ENCODE measurements at regions not wholly inside any gene's neighbourhood (a gene's known extent, or its start where the extent isn't known, plus 50 kb on each side); places are given as distances from the start of the nearest gene placed in this dataset.
"Not testable (repeated sequence)": the region's sequence is repeated elsewhere in the genome, so short reads cannot be mapped to it uniquely, and the experiment has no call there.

DNA sequence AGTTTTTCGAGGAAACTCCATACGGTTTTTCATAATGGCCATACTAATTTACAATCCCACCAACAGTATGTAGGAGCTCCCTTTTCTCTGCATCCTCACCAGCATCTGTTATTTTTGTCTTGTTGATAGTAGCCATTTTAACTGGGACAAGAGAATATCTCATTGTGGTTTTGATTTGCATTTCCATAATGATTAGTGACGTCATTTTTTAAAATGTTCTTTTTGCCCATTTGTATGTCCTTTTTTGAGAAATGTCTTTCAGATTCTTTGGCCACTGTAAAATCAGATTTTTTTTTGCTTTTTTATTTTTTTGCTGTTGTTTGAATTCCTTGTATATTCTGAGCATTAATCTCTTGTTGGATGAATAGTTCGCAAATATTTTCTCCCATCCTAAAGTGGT lies 243.9 kb downstream of the TRIML1 start:
- no peak for DNase-seq

DNA sequence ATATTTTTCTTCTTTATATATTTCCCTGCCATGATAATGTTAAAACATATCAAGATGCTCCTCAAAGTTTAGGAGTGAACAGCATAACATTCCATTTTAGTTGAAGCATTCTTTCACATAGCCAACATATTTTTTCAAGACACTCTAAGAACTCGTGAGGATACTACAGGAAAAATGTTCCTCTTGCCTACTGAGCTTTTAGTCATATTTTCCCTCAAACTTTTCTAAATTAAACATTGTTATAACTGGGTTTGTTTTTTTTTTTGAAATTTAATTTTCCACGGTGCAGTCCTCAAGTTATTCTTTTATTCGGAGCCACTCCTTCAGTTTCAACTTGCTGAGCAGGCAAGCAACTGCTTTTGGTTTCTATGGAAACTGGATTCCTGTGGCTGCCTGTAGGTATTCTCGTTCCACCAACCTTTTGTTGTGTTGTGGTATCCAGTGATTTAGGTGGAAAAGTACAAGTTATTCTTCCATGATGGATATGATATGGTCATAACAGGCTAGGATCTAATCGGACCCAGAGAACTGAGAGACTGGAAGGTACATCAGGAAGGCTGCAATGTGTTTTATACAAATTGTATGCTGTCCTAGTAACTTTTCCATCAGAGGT lies 248.0 kb downstream of the TRIML1 start:
- no peak for DNase-seq

DNA sequence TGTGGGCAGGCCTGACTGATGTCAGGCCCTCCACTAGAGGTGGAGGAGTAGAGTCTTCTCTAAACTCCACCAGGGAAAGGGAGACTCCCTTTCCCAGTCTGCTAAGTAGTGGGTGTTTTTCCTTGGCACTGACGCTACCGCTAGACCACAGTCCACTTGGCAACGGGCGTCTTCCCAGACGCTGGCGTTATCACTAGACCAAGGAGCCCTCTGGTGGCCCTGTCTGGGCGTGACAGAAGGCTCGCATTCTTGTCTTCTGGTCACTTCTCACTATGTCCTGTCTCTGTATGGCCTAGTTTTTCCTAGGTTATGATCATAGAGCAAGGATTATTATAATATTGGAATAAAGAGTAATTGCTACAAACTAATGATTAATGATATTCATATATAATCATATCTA lies 252.1 kb downstream of the TRIML1 start:
- DNase-seq = not testable (repeated sequence)

DNA sequence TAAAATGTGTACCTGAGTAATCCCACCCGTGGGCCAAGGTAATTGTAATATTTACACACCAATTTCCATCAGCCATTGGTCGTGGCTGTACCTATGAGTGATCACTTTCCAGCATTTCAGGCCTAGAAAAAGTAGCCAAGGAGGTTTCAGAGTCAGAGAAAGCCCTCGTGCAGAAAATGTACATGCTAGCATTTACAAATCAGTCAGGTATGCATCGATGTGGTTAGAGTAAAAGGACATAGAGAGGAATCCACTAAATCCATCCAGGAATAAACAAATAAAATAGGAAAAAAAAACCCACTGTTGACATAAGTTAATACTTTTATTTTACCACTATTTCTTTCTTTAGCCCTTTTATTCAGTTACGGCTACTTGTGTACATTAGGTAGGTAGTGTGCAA lies 256.8 kb downstream of the TRIML1 start:
- no peak for DNase-seq

DNA sequence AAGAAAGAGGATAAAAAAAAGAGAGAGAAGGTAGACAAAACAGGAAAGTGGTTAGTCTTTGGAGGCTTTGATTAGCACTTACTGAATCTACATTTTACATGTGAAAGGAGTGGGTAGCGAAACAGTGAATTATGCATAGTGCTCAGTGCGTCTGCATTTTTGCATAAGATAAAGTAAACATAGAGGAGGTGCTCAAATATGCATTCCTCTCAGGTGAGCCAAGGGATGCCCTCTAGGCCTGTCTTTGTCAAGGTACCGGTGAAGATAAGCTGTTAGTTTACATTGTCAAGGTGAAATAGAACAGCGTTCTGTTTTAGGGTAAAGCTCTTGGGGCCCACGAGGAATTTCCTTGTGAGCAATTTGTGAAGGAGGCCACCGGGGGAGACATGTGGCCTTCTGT lies 260.6 kb downstream of the TRIML1 start:
- DNase-seq = no peak

DNA sequence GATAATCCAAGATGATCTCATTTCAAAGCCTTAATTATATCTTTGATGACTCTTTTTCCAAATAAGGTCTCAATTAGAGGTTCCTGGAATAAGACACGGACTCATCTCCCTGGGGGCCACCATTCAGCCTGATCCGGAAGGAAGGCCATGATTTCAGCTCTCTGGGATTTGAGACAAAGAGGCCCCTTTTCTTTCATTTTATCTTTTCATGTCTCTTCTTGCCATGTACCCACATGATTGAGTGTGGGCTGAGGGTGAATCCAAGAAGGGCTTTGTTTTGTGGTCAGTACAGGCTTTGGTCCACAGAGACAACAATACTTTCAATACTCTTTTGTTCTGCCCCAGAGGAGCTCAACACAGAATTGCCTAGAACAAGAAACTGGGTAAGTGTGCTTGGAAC lies 261.2 kb downstream of the TRIML1 start:
- DNase-seq = no peak

DNA sequence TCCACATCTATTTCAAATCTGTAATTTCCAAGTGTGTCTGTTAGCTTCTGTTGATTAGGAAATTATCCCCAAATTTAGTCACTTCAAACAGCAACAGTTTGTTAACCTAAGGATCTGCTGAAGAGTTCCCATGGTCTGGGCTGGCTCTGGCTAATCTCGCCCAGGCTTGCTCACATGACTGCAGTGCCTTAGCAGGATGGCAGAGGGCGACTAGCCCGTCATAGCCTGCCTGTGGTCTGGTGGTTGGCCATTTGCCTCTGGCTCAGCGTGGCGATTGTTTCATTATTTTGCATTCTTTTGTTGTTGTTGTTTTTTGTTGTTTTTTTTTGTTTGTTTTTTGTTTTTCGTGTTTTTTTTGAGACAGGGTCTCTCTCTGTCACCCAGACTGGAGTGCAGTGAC lies 264.0 kb downstream of the TRIML1 start:
- no peak for DNase-seq

DNA sequence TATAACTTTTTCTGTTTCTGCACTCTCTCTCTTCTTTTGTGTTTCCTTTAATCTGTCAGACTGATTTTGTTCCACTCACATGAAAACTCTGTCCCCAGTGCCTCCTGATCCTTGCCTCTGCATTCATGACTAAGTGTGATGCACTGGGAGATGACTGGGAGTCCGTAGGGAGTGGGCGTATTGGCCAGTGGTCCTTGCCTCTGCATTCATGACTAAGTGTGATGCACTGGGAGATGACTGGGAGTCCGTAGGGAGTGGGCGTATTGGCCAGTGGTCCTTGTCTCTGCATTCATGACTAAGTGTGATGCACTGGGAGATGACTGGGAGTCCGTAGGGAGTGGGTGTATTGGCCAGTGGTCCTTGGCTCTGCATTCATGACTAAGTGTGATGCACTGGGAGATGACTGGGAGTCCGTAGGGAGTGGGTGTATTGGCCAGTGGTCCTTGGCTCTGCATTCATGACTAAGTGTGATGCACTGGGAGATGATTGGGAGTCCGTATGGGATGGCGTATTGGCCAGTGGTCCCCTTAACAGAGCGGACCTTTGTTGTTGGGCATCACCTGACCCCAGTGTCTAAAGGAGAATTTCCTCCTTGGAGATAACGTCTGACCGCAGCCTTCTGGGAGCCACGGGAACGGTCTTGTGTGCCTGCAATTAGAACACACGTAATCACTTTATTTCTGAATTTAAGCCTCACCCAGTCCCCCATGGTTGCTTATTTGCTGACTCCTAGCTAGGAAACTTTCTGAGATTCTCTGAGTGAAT lies 266.0 kb downstream of the TRIML1 start:
- not testable (repeated sequence) for DNase-seq

DNA sequence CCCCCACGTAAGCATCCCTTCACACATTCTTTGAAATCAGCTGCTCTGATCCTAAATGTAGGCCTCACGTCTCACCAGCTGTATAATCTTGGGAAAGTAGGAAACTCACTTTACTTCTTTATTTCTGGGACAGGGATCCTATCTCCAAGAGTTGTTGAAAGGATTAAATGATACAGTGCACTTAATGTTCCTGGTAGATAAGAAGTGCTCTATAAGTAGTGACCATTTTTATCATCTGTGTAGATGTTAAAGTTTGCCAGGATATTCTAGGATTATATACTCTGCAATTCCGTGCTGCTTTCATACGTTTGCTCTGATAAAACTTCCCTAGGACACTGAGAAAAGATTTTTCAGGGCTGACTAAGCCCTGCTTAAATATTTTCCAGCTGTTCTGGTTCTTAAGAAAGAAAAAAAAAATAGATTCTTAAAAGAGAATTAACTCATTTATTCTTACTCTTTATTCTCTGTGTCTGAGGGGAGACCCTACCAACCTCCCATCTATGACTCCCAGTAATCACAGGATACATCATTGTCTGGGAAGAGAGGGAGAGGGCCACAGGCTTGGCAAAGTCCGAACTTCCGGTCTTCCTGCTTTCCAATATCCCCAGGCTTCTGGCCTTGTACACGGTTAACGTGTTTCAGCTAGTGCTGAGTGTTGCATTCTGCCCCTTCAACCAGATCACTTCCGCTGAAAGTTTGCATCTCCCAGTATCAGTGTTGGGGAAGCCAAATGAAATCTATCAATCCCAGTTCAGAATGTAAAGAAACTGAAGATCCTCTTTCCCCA lies 269.2 kb downstream of the TRIML1 start:
- DNase-seq = no peak

DNA sequence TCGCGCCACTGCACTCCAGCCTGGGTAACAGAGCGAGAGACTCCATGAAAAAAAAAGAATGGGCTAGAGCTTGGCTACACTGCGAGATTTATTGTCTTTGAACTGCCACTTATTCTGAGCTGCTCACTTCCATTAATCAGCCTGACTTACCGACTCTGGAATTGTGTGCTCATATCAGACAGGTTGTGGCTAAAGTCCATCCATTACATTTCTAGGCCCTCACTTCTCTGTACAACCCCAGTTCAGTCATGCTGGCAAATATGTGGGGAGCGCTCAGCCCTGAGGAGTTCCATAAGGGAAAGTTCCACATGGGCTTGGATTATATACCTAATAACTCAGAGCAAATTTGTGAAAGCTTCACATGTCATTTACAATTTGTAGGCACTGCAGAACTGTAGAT lies 270.6 kb downstream of the TRIML1 start:
- DNase-seq = no peak

DNA sequence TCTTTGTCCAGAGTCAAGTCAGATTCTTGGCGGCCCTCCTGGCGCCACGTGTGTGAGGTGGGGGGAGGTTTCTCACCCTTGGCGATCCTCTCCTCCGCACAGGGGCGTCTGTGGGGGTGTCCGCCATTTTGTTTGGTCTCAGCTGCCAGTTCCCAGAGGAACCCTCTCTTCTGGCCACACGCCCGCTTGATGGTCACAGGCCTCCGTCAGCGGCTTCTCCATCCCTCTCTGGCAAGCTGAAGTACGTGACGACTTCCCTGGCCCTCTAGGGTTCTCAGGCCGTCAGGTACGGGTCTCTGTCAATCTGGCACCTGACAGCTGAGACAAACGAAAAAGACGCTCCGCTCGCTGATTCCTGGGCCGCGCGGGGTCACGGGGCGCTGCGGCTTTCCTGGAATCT lies 272.6 kb downstream of the TRIML1 start:
- no peak for DNase-seq

DNA sequence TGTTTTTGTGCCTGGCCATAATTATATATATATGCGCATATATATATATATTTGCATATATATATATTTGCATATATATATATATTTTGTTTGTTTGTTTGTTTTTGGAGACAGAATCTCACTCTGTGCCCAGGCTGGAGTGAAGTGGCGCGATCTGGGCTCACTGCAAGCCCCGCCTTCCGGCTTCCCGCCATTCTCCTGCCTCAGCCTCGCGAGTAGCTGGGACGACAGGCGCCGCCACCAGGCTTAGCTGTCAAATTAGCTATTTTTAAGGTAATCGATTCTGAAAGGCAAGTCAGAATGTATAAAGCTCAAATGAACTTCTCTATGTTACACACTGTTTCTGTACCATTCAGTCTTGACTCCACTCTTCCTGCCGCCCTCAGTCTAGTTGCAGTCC lies 273.3 kb downstream of the TRIML1 start:
- DNase-seq = no peak

DNA sequence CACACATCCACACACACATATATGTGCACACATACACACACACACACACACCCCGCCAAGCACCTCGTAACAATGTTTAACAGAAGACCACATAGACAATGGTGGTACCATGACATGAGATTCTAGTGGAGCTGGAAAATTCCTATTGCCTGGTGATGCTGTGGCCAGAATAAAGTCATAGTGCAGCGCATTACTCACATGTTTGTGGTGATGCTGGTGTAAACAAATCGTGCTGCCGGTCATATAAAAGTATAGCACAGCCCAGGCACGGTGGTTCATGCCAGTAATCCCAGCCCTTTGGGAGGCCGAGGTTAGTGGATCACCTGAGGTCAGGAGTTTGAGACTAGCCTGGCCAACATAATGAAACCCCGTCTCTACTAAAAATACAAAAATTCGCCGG lies 275.2 kb downstream of the TRIML1 start:
- DNase-seq = no peak

DNA sequence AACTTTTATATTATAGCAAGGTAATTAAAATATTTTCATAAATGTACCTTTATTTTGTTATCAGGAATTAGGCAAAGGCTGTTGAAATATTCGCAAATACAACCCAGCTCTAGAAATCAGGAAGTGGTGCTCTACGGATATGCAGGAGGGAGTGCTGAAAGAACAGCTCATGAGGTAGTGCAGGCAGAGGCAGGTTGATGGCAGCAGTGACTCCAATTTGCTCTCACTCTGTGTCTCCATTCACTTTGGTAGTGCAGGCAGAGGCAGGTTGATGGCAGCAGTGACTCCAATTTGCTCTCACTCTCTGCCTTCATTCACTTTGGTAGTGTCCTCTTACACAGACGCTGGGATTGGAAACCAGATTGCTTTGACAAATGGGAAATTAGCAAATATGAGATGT lies 277.9 kb downstream of the TRIML1 start:
- no peak for DNase-seq

DNA sequence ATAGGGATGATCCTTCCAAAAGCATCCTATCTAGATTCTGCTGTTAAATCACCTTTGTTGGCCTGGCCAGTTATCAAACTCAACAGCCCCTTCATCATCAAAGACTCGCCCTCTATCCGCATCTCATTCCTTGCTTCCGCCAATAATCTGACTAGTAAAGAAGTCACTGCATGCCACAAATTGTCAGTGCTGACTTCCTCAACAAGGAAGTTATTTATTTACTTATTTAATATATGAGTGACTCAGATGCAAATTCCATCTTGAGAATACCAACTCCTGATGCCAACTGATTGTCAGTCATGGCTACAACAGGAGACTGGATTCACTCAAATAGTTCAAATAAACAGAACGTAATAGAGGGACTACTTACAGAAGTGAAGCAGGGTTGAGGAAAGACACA lies 283.8 kb downstream of the TRIML1 start:
- no peak for DNase-seq

DNA sequence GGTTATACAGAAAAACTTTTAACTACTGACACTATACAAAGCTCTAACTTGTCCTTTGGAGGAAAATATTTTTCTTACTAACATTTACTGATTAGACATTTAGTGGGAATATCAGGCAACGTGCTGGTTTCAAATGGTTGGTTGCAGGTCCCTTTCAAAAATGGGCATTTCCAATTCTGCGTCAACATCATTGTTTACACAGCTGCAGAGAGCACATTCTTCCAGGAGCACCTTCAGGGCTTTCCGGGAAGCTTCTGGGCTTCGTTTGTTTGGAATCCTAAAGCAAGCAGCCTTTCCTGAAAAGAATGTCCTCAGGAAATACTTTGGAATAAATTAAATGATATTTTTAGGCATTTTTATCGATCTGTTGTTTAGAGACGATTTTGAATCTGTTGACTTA lies 289.7 kb downstream of the TRIML1 start:
- DNase-seq = no peak

DNA sequence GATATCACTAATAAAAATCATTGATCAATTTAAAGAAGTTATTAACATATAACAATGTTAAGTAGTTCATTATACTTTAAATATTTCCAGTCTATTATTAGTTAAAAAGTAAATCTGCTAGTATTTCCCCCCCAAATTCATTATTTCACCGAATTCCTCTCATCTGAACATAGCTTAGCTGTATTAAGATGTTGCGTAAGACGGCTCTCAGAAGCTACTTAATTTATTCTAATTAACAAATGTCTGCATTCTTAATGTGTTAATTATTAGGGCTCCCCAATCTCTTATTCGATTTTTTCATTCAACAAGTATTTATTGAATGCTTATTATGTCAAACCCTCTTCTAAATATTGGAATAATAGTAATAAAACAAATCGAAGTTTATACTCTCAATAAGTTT lies 290.7 kb downstream of the TRIML1 start:
- no peak for DNase-seq

DNA sequence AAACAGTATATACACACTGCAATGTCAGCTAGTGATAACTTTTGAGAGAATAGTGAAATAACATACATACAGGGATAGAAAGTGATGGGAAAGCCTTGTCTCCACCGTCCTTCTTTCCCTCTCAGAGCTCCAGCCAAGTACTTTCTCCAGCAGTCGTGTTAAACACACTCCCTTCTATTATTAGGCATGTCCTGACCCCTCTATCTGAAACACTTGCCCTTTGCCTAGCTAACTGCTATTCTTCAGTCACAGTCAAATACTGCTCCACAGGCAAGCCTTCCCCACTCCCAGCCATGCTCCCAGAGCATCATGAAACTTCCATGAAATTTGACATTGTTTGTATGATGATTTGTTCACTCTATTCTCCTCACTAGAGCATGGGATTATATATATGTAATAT lies 291.1 kb downstream of the TRIML1 start:
- no peak for DNase-seq

DNA sequence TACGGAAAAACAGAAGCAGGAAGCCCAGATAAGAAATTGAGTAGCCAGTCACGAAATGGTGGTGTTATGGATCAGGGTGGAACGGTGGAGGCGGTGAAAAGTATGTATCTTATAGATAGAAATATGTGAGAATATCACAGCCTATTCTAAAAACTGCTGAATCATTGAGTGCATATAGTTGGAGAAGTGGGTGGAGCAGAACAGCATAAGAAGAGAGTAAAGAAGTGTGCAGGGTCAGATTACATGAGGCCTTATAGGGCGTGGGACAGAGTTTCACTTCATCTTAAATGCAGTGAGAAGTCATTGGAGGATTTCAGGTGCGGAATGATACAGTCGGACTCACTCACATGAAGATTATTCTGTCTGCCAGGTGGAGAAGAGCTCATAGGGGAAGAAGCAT lies 293.1 kb downstream of the TRIML1 start:
- no peak for DNase-seq

DNA sequence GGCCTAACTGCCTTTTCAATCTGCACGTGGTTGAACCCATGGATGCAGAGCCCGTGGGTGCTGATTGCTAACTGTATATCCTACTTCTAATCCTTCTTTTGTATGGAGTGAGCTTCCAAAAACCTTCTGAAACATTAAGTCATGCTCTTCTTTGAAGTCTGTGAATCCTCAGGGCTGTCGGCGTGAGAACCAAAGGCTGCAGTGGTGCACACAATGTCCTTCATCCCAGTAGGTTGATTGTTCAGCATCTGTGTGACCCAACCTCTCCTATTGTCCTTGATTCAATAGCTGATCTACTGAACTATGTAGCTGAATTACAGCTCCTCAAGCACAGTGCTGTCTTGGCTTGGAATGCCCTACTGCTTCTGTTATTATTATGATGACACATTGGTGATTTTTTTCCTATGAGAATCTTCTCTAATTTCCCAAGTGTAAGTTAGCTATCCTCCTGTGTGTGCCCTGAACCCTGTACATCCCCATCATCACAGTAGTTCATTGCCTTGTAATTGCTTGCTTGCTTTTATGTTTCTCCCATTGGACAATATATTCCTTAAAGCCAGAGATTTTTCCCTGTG lies 294.6 kb downstream of the TRIML1 start:
- no peak for DNase-seq

DNA sequence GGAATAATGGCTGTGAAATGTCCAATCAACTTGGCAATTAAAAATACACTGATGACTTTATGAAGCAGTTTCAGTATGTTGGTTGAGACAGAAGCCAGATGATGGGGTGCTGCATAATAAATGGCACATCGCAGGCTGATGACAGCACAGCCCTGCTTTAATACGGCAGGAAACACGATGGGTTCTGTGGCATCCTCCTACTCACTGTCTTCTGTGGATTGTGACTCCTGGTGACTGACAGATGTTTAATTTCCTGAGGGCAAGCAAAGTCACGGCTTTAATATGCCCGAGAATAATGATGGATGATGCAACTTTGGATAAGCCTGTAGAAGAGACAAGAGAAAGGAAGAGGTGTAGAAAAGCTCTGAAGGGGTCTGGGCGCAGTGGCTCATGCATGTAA lies 295.4 kb downstream of the TRIML1 start:
- DNase-seq = no peak

DNA sequence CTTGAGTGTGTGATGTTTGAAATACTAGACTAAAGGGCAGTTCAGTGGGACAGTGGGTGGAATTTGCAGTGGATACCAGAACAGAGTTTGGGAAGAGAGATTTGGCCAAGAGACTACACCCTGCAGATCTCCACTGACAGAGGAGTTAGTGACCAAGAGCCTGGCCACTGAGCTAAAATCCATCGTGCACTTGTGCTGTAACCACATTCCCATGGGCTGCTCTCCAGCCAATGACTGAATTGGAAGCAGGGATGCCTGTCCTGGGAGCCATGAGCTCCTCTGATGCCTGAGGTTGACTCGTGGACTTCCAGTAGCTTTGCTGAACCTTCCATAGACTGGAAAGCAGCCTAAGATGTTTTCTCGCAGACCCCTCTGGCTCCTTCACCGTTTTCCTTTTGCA lies 296.1 kb downstream of the TRIML1 start:
- no peak for DNase-seq

DNA sequence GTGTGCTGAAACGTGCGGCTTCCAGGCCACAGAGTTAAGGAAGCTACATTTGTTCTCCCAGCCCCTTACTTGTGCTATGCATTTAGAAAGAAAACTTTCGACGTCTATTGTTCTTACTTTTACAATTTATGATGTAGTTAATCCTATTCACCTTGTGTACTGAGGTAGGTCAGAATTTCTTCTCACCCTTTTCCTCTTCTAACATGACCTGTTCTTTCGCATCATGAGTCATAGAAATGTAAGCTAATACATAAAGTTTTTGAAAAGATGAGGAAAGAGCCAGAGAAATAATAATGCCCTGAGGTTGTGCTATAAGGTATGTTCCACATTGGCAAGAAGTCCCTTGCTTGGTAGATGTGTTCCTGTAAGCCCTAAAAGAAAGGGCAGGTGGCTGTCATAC lies 298.3 kb downstream of the TRIML1 start:
- no peak for DNase-seq

DNA sequence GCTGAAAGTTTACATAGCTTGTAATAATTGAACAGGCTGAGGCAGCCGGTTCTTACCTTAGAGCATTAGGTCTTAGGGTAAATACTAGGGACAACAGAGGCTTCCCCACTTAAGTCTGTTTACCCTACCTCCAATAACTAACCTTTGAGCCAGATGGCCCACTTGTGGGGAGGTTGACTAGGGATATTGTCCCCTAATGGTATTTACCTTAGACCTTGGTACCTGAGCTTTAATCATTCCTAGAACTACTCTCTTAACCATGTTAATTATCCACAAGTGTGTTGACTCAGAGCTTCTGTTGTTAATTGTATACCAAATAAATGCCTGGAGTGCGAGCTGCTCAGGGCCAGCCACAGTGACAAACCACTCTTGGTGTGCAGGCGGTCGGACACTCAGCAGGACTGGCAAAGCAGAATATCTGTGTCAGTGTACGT lies 299.2 kb downstream of the TRIML1 start:
- not testable (repeated sequence) for DNase-seq

All from activated T-cell treated with anti-CD3 and anti-CD28 coated beads for 4 hours (primary cell).